Fibroblast of lung (primary cell): ENCODE measurements at regions not wholly inside any gene's neighbourhood (a gene's known extent, or its start where the extent isn't known, plus 50 kb on each side); places are given as distances from the start of the nearest gene placed in this dataset.

Experiments used
- EZH2 ChIP-seq: IDR thresholded peaks from 2 replicates; pipeline ENCODE4 v1.5.1; 2012; ENCODE audit warnings: low read length, control low read depth, mild to moderate bottlenecking; ENCODE audit errors: missing control alignments
- TF ChIP-seq, protein P1 (sequence below), 2 donors: IDR thresholded peaks in 1 of 2; conservative IDR thresholded peaks in 1 of 2; 1 replicate in 1 of 2; 2 replicates in 1 of 2; pipeline ENCODE4 v1.5.1; 2011 to 2012; ENCODE audit warnings: low read length in 2 of 2, control low read depth in 1 of 2, inconsistent platforms in 1 of 2, low read depth in 1 of 2, mild to moderate bottlenecking in 1 of 2

DNA sequence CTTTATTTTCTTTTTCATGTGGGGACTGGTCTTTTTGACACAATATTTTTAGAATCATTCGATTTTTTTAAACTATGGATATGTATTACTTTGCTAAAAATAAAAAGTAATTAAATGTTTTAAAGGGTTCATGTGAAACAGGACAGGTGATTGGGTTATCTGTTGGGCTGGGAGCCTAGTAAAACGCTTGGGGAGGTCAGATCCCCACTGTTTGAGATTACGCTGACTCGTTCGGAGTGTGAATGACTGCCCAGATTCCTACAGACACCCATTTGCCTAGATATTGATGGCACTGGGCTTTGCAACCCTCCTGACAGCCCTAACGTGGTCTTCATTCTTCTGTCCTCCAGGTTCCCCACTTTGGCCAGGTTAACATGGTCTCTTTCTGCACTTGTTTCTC, 62.9 kb upstream of the UBASH3B start:
- TF ChIP-seq EZH2: no peak
- TF ChIP-seq, protein P1, sequence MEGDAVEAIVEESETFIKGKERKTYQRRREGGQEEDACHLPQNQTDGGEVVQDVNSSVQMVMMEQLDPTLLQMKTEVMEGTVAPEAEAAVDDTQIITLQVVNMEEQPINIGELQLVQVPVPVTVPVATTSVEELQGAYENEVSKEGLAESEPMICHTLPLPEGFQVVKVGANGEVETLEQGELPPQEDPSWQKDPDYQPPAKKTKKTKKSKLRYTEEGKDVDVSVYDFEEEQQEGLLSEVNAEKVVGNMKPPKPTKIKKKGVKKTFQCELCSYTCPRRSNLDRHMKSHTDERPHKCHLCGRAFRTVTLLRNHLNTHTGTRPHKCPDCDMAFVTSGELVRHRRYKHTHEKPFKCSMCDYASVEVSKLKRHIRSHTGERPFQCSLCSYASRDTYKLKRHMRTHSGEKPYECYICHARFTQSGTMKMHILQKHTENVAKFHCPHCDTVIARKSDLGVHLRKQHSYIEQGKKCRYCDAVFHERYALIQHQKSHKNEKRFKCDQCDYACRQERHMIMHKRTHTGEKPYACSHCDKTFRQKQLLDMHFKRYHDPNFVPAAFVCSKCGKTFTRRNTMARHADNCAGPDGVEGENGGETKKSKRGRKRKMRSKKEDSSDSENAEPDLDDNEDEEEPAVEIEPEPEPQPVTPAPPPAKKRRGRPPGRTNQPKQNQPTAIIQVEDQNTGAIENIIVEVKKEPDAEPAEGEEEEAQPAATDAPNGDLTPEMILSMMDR (conservative IDR thresholded peaks at IDR 0.05 in 1 of 2, IDR thresholded peaks at IDR 0.05 in 1 of 2; ENCODE audit: low read depth in 1 of 2, low read length in 2 of 2): no peak
